ENCODE measurements at regions not wholly inside any gene's neighbourhood (a gene's known extent, or its start where the extent isn't known, plus 50 kb on each side); places are given as distances from the start of the nearest gene placed in this dataset.
A peak's percentile ranks its signal among the peaks of the same experiment; 100 is the strongest.
"Not testable (repeated sequence)": the region's sequence is repeated elsewhere in the genome, so short reads cannot be mapped to it uniquely, and the experiment has no call there.

DNA sequence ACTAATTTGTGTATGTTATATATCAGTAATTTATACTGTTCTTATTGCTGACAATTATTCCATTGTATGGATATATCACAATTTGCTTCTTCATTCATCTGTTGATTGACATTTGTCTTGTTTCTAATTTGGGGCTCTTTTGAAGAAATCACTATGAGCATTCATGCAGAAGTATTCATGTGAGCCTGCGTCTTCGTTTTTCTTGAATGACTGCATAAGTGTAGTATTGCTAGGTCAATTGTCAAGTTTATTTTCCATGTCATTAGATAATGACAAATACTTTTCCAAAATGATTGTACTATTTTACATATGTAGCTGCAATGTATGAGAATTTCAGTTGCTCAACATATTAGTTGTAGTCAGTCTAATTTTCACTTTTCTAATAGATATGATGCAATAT is 1796.9 kb downstream of the SLITRK5 start:
- DNase-seq (ENCODE audit: low read depth), result no peak

DNA sequence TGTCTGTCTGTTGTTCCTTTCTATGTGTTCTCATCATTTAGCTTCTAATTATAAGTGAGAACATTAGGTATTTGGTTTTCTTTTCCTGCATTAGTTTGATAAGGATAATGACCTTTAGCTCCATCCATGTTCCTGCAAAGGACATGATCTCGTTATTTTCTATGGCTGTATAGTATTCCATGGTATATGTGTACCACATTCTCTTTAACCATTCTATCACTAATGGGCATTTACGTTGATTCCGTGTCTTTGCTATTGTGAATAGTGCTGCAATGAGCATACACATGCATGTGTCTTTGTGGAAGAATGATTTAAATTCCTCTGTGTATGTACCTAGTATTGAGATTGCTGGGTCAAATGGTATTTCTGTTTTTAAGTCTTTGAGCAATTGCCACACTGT is 1799.7 kb downstream of the SLITRK5 start:
- DNase-seq (ENCODE audit: low read depth), result no peak

DNA sequence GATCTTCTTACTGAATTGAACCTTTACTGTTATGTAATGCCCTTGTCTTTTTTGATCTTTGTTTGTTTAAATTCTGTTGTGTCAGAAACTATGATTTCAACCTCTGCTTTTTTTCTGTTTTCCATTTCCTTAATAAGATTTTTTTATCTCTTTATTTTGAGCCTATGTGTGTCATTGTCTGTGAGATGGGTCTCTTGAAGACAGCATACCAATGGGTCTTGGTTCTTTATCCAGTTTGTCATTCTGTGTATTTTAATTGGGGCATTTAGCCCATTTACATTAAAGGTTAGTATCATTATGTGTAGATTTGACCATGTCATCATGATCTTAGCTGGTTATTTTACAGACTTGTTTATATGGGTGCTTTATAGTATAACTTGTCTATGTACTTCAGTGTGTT is 1803.3 kb downstream of the SLITRK5 start:
- no peak for DNase-seq (ENCODE audit: low read depth)

DNA sequence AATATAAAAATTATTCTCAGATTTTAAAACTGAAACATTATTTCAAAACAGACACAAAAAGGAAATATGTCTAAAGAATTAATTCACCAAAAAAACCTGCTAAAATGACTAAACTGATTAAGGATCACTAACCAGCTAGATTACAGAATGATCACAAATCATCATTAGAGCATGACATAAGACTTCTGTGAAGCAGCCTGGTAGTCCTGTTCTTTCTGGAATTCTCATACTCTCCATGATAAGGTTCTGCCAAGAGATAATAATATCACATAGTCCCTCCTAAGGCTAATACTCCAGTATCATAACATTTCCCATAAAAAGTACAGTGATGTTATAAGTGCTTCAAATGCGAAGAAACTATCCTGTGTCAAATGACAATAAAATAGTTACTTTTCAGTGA is 1814.9 kb downstream of the SLITRK5 start:
- DNase-seq (ENCODE audit: low read depth), result no peak

DNA sequence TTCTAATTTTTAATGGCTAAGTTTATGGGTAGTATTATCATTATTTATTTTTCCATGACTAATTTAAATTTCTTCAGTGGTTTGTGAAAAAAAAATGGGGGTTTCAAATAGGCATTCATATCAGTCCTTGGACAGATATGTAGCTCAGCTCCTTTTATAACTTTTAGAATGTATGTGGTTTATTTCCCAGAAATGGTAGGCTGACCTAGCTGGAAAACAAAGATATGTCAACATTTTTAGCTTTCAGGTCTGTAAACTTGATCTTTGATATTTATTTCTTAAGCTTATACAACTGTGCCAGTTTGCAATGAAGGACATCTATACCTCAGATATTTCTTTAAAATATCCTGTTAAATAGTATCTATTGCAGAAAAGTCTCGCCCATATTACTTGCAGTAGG is 1815.5 kb downstream of the SLITRK5 start:
- no peak for DNase-seq (ENCODE audit: low read depth)

DNA sequence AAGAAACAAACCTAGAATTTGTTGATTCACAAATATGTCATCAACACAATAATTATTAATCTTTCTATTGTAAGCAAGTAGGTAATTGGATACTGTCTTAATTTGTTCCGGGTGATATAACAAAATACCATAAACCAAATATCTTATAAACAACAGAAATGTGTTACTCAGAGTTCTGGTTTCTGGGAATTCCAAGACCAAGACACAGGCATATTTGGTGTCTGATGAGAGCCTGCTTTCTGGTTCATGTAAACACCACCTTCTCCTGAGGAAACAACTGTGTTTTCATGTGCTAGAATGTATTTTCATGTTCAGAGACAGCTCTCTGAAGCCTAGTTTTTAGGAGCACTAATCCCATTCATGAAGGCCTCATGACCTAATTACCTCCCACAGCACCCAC is 1819.5 kb downstream of the SLITRK5 start:
- DNase-seq (ENCODE audit: low read depth), result no peak

DNA sequence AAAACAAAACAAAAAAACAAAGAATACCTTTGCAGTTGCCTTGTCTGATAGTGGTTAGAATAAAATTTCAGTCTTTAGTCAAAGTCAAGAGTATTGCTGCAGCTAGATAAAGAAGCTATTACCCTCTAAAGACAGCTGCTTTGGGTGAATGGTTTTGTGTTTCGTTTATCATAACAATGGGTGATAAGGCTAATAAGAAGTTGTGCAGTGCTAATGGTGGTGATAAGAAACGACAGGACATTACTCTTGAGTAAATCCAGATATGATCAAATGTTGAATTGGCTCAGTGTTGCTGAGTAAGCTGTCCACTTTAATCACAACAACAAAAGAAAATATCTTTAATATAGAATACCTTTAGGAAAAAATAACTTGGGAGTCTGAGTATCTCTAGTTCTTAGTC is 1825.3 kb downstream of the SLITRK5 start:
- no peak for DNase-seq (ENCODE audit: low read depth)

DNA sequence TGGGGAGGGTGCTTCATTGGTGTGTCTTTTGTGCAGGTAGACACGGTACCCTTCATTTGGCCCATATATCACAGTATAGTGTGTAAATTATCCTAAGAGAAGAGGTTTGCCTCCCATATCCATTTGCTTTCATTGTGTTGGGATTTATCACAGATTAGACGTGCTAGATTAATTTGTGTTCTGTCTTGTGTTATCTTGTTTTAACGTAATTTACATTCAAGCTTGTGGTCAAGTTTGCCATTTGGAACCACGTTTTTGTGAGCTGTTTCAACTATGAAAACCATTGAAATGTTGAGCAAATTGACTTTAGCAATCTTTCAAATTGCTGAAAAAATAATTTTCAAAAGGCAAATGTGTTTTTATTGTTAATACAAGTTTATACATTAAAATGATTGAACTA is 1826.5 kb downstream of the SLITRK5 start:
- DNase-seq (ENCODE audit: low read depth), result no peak

DNA sequence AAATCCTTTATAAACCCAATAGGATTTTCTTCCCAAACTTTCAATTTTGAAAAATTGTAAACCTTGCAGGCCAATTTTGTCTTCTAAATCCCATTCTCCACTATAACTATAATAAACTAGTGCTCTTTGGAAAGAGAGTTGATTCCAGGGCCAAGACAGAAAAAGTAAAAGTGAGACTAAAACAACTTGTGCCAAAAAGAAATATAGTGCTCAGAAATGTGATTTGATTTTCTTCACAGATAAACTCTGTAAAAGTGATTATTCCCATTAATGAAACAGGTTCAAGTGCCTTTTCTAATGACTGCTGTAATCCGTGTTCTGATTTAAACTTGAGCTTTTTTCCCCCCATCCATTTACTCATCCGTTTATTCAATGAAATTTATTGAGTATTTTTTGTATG is 1831.1 kb downstream of the SLITRK5 start:
- no peak for DNase-seq (ENCODE audit: low read depth)

DNA sequence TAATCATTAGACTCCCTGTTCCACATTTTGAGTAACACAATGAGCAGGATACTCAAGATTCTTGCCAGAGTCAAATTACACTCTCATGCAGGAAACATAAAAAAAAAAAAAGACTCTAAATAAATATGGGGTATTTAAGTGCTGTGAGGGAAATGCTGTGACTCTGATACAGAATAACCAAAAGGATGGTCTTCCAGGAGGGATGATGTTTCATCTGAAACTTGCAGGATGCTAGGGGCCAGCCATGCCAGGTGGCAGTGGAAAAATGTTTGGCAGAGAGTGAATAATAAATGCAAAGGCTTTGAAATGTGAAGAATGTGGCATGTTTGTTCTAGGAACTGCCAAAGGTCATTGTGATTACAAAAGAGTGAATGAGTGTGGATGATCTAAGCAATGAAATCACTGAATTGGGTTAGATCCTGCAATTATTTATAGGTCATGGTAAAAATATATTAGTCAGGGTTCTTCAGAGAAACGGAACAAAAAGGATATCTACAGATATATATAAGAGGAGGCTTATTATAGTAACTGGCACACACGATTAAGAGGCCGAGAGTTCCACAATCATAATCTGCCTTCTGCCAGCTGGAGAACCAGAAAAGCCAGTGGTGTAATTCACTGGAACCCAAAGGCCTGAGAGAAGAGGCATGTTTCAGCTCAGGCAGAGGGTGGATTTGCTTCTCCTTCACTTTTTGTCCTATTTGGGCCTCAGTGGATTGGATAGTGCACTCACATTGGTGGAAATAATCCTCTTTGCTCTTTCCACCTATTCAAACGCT is 1832.8 kb upstream of the MIR17HG start:
- peak; percentile 5 for DNase-seq (ENCODE audit: low read depth)

DNA sequence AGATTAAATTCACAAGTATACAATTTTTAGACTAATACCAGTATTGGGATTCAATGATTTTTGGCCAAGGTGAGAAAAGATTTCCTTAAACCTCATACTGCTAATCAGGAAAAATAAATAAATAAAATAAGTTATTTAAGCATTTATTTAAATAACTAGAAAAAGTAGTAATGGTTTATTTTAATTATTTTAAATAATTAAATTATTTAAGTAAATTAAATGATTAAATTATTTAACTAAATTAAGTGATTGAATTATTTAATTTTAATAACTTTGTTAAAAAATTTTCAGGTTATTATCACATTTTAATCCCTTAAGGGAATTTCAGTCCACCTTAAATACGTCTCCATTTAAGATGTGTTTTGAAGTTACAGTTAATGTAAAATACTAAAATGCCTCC is 1831.5 kb upstream of the MIR17HG start:
- DNase-seq (ENCODE audit: low read depth), result no peak

DNA sequence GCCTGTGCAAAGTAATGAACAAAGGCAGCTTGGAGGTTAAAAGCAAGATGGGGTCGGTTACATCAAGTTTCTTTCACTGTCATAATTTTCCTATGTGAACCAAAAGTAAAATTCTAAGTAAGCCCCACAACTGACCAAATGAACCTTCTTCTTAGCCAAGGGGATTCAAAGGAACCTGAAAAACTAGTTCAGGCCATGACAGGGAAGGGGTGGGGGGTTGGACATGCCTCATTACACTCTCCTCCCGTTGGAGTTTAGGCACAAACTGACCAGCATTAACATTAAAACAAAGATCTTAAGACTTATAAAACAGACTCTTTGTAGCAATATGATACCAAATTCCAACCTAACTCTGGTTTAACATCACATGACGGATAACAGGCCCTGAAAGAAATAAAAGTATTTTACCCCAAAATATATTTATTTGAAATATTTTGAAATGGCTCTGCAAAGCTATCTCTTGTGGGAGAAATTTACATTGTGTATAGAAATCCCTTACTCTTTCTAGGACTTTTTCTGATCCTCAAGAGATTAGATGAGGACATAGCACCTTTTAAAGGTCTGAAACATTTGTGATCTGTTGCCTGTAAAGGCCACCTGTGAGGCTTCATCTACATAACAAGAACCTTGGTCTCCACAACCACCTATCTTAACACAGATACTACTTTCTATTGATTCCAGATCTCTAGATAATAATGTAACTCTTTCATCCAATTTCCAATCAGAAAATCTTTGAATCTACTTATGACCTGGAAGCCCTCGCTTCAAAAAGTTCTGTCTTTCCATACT is 1829.0 kb upstream of the MIR17HG start:
- no peak for DNase-seq (ENCODE audit: low read depth)

DNA sequence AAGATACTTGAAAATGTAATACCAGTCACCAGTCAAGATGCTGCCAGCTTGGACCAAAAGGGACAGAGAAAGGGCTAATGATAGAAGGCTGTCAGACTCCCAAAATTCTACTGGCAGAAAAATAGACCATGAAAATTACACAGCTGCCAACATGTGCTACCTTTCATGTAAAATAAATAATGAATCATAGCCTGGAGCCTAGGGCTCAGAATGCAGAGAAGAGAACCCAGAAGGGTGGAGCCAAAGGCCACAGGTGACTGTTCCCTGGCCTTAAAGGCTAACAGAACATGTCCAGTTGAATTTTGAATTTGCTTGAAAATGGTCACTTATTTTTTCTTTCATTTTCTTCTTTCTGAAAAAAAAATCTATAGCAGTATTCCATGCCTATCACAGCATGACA is 1827.0 kb upstream of the MIR17HG start:
- no peak for DNase-seq (ENCODE audit: low read depth)

DNA sequence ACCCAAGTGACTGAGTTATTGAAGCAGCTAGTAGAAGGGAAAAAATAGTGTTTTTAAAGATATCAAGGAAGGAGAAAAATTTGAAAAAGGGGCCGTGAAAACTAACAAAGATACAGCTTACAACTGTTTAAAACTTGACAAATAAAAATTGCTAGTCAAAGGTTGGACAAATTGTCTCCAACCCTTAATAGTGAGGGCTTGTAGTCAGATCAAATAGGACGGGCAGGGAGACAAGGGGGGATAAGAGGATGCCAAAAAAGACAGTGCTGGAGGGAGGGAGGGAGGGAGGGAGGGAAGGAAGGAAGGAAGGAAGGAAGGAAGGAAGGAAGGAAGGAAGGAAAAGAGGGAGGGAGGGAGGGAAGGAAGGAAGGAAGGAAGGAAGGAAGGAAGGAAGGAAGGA is 1825.8 kb upstream of the MIR17HG start:
- not testable (repeated sequence) for DNase-seq (ENCODE audit: low read depth)

DNA sequence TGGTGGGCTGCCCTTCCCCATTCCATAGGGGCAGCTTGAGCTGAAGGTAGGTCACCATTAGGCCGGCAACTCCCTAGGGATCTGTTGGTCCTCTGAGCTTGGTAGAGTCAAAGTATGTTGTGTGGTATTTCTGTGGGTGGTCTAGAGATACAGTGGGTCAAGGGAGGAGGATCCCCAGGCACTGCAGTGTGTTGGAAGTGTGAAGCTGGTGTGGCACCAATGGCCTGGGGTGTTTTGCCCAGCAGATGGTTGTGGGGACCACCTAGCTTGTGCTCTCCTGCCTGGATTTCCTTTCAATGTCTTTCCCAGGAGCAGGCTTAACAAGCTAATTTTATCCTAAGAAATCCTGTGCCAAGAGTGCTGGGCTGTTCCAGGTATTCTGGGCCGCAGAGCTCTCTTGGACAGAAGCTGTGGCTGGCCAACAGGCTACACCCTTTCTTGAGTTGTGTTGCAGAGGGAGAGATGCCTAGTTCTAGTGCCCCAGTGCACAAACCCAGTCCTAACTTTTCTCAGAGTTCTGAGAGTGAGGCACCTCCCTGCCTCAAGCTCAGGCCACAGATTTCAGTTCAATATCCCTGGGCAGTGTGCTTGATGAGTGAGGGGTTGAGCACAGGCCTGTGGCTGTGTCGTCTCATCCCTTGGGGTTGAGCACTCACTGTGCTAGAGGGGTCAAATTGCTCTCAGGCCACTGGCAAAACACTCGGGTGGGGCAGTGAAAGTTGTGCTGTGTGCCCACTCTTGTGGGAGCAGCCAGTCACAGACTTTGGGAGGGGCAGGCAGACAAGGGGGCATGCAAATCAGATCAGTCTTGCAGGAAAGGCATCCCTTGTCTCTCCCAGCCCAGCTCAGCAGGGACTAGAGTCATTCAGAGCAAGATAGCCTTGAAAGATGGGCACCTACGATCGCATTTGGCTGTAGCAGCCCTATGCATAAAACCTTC is 1806.1 kb upstream of the MIR17HG start:
- no peak for DNase-seq (ENCODE audit: low read depth)

DNA sequence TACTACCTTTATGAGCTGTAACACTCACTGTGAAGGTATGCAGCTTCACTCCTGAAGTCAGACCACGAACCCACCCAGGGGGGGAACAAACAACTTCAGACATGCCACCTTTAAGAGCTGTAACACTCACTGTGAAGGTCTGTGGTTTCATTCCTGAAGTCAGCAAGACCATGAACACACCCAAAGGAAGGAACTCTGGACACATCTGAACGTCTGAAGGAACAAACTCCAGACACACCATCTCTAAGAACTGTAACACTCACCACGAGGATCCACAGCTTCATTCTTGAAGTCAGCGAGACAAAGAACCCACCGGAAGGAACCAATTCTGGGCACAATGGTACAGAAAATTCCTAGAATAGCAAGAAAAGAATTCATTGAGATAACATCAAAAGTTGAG is 1796.5 kb upstream of the MIR17HG start:
- no peak for DNase-seq (ENCODE audit: low read depth)

DNA sequence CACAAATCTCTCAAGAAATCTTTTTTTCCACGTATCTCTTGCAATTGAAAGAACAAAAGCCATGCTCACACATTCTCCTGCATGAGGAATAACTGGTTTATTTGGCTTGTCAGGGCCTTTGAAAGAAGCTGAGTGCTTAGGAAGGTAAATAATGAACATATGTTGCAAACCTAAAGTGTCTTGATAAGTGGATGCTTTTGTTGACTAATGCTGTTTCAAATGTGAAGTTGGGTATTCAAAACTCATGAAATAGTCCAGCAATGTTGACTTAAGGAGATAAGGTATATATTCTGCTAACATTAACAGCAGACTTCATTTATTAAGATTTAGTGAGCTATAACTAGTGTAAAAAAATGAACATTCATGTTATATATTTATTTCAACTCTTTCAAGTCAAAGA is 1792.7 kb upstream of the MIR17HG start:
- no peak for DNase-seq (ENCODE audit: low read depth)

DNA sequence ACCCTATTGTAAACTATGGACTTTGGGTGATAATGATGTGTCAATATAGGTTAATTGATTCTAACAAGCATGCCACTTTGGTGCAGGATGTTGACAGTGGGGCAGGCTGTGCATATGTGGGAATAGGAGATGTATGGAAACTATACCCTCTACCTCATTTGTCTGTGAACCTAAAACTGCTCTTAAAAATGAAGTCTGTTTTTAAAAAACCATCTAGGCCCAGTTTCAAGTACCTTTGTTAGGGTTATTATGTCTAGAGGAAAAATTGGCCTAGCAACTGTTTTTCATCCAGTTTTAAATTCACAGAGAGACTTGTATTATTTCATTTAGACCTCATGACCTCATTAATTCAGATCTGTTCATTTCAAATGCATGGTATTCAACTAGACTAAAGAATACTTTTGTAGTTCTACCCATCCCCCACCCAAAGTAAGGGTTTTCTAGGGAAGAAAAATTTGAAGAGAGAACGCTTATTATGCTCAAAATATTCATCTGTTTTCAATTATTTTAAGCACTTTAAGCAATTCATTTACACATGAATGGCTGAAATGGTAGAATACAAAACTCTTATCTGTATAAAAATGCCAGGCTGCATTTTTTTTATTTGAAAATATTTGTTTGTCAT is 1781.9 kb upstream of the MIR17HG start:
- no peak for DNase-seq (ENCODE audit: low read depth)

DNA sequence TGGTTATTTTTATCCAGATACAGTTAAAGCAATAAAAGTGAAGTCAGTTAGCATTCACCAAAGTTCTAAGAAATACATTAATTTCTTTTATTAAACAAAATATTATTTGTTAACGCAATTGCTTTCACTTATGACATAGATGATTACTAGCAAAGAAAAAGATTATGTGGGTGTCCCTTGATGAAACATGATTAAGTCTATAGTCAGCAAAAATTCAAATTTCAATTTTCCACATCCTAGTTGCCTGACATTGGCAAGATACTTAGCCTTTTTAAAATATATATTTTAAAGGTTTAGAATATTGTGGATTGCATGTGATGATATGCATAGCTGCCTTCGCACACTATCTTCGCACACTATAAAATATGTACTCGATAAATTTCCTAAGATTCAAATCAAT is 1780.5 kb upstream of the MIR17HG start:
- no peak for DNase-seq (ENCODE audit: low read depth)

DNA sequence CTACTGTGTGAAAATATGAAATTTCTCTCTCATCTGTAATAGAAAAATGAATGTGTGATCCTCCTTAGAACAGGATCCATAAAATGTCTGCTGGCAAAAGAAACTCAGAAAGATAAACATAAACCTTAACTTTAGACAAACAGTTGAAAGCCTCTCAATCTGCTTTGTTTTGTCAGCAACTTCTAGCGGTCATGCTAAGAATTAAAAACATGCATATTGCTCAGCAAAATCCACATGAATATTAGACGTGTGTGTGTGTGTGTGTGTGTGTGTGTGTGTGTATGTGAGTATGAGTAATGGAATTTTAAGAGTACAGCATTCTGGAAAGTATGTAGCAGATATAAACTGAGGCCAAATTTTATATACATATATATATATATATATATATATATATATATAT is 1779.2 kb upstream of the MIR17HG start:
- no peak for DNase-seq (ENCODE audit: low read depth)

DNA sequence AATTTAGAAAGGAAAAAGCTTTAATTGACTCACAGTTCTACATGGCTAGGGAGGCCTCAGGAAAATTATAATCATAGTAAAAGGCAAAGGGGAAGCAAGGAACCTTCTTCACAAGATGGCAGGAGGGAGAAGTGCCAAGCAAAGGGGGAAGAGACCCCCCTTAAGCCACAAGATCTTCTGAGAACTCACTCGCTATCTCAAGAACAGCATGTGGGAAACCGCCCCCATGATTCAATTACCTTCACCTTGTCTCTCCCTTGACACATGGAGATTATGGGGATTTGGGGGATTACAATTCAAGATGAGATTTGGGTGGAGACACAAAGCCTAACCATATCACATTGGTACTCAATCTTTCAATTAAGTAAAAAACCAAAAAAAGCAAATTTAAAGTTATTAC is 1778.7 kb upstream of the MIR17HG start:
- DNase-seq (ENCODE audit: low read depth), result no peak

DNA sequence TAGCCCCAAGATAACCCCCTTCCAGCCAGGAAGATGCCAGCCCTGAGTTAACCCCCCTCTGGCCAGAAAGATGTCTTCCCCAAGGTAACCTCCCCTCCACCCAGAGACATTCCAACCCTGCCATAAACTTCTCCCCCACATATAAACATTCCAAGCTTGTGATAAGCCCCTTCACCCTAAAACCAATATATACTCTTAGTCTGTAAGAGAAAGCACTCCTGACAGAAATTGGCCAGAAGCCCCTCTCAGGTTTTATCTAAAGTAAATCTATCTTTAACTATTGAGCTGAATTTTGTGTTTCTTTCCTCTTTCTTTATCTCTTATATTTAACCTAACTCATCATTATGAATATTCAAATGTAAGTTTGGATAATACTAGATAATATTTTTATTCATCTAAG is 1775.8 kb upstream of the MIR17HG start:
- no peak for DNase-seq (ENCODE audit: low read depth)

All from RPMI7951 (cell line).